Esophagus muscularis mucosa (tissue), 4 donors: ENCODE measurements at regions not wholly inside any gene's neighbourhood (a gene's known extent, or its start where the extent isn't known, plus 50 kb on each side); places are given as distances from the start of the nearest gene placed in this dataset.

ENCODE experiments used
- DNase-seq: peaks from one replicate; pipeline ENCODE4 v3.0.0-alpha.2; 2017; ENCODE audit errors: extremely low spot score
- H3K27ac ChIP-seq, 4 donors: fragments of 200-600 bp; sonication (generic); replicated peaks in 1 of 4; 1 replicate in 3 of 4; 2 replicates in 1 of 4; pipeline ENCODE4 v1.5.1; 2016 to 2019; ENCODE audit warnings: mild to moderate bottlenecking in 1 of 4
- H3K27me3 ChIP-seq, 4 donors: fragments of 200-600 bp; sonication (generic); one replicate each; pipeline versions ENCODE4 v1.5.1 to v1.6.0; 2016 to 2019
- H3K36me3 ChIP-seq, 4 donors: fragments of 200-600 bp; sonication (generic); one replicate each; pipeline ENCODE4 v1.5.1; 2016 to 2019
- H3K4me1 ChIP-seq, 4 donors: fragments of 200-600 bp; sonication (generic); one replicate each; pipeline ENCODE4 v1.5.1; 2016 to 2019
- H3K4me3 ChIP-seq, 4 donors: fragments of 200-600 bp; sonication (generic); 1 replicate in 2 of 4; 2 replicates in 2 of 4; pipeline ENCODE4 v1.5.1; 2016 to 2019; ENCODE audit warnings: mild to moderate bottlenecking in 4 of 4, moderate library complexity in 1 of 4
- H3K9me3 ChIP-seq, 4 donors: fragments of 200-600 bp; sonication (generic); 1 replicate in 3 of 4; 2 replicates in 1 of 4; pipeline ENCODE4 v1.5.1; 2016 to 2019
- EP300 ChIP-seq: sonication (generic); formaldehyde crosslinking; IDR thresholded peaks from one replicate; pipeline ENCODE4 v1.6.1; 2017; ENCODE audit warnings: antibody characterized with exemption
- POLR2A ChIP-seq: fragments of 450-650 bp; IDR thresholded peaks from one replicate; pipeline ENCODE4 v1.6.1; 2017; ENCODE audit warnings: antibody characterized with exemption, moderate library complexity, mild to moderate bottlenecking, low read depth
- POLR2AphosphoS5 ChIP-seq, 2 donors: sonication (generic); formaldehyde crosslinking; IDR thresholded peaks; one replicate each; pipeline ENCODE4 v1.6.1; 2017; ENCODE audit warnings: antibody characterized with exemption in 2 of 2
- WGBS: methylation state at CpG from one replicate; pipeline ENCODE4 v1.1.5; 2018; 5-methylcytosine and 5-hydroxymethylcytosine counted together
- intact Hi-C: fragments of 100-400 bp; cut with DNase I; formaldehyde crosslinking; loops from one replicate; pipeline ENCODE4 v1.15.1; 2023
- TF ChIP-seq, protein P1 (sequence below), 3 experiments: fragments of 200-600 bp in 2 of 3; fragments of 450-650 bp in 1 of 3; sonication (generic) in 2 of 3; IDR thresholded peaks; one replicate each; pipeline ENCODE4 v1.5.1; 2017 to 2019; ENCODE audit warnings: antibody characterized with exemption in 3 of 3, mild to moderate bottlenecking in 2 of 3, moderate library complexity in 1 of 3

DNA sequence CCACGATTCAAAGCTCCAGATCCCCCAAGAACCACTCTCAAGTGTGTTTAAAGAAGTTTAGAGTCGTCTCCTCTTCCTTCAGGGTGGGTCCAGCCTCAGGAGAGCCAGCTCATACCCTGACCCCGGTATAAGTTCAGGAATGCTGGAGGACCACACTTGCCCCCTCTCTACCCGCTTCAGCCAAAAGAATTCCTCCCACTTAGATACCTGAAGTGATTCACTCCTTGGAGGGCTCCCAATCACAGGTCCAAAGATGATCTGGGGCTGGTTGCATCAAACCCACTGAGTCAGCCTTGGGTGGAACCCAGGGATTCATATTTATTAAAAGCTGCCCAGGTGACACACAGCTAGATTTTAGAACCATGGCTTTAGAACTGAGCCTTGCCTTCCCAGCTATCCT, 133.5 kb upstream of the PARP11 start:
- Histone ChIP-seq H3K36me3 (no peaks in the 10 kb centered on the region), H3K9me3 (no peaks in the 10 kb centered on the region), H3K27me3 (peaks cover 0 to 5% (median 0%) of the 10 kb centered on the region in 4 donors), H3K27ac (no peak overlapping the region), H3K4me1 (no peaks in the 10 kb centered on the region), H3K4me3 (no peak overlapping the region)
- WGBS = 80% methylated on average over 4 of the region's 4 CpGs
- no peak for DNase-seq
- intact Hi-C loops = no loop called here
- TF ChIP-seq, protein P1, sequence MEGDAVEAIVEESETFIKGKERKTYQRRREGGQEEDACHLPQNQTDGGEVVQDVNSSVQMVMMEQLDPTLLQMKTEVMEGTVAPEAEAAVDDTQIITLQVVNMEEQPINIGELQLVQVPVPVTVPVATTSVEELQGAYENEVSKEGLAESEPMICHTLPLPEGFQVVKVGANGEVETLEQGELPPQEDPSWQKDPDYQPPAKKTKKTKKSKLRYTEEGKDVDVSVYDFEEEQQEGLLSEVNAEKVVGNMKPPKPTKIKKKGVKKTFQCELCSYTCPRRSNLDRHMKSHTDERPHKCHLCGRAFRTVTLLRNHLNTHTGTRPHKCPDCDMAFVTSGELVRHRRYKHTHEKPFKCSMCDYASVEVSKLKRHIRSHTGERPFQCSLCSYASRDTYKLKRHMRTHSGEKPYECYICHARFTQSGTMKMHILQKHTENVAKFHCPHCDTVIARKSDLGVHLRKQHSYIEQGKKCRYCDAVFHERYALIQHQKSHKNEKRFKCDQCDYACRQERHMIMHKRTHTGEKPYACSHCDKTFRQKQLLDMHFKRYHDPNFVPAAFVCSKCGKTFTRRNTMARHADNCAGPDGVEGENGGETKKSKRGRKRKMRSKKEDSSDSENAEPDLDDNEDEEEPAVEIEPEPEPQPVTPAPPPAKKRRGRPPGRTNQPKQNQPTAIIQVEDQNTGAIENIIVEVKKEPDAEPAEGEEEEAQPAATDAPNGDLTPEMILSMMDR (IDR thresholded peaks at IDR 0.05) = no peak
- no peak for TF ChIP-seq POLR2AphosphoS5 (IDR thresholded peaks at IDR 0.05)
- TF ChIP-seq POLR2A = no peak
- no peak for TF ChIP-seq EP300

DNA sequence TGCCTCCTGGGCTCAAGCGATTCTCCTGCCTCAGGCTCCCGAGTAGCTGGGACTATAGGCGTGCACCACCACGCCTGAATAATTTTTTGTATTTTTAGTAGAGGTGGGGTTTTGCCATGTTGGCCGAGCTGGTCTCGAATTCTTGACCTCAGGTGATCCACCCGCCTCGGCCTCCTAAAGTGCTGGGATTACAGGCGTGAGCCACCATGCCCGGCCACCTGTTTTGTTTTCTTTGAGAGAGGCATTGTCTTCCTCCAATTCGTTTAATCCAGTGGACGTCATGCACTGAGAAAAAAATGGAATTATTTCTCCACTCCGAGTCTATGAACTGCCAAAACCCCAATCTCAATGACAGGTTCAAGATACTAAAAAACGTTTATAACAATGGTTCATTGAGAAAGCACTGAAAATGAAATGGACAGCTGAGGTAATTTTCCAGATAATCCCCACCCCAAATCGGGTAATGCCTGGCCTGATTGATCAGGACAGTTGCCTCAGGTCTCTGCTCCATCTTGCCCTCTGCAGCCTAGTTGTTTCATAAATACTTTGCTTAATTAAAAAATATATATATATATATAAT, 132.7 kb upstream of the PARP11 start:
- no peak for DNase-seq
- intact Hi-C loops = no loop called here
- Histone ChIP-seq H3K36me3 (no peaks in the 10 kb centered on the region), H3K4me1 (no peaks in the 10 kb centered on the region), H3K27me3 (peaks cover 0 to 5% (median 0%) of the 10 kb centered on the region in 4 donors), H3K4me3 (no peak overlapping the region), H3K27ac (no peak overlapping the region), H3K9me3 (peaks cover 0 to 3% (median 0%) of the 10 kb centered on the region in 4 donors)
- TF ChIP-seq EP300 (no peak), POLR2A (no peak), POLR2AphosphoS5 (IDR thresholded peaks at IDR 0.05) (no peak)
- 92% methylated on average over 15 of the region's 15 CpGs for WGBS

DNA sequence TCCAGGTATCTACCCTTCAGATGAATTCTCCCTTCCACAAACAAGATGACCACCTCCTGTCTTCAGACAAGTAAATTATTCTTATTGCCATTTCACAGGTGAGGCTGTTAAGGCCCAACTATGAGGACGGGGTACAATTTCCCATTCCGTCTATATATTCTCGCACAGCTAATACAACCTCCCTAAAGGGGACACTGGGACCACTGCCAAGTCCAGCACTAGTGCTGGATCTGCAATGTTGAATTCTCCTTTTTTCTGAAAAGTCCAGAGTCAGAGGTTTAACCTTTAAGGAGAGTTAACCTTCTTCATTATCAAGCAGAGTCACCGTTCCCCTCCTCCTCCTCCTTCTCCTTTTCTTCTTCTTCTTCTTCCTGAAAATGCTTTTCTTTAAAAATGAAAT, 130.4 kb upstream of the PARP11 start:
- Histone ChIP-seq H3K4me3 (no peak overlapping the region), H3K9me3 (peaks cover 0 to 3% (median 0%) of the 10 kb centered on the region in 4 donors), H3K36me3 (no peaks in the 10 kb centered on the region), H3K4me1 (no peaks in the 10 kb centered on the region), H3K27ac (no peak overlapping the region), H3K27me3 (peaks cover 0 to 5% (median 0%) of the 10 kb centered on the region in 4 donors)
- DNase-seq = no peak
- no peak for TF ChIP-seq EP300
- TF ChIP-seq, protein P1 (IDR thresholded peaks at IDR 0.05) = no peak
- TF ChIP-seq POLR2A = no peak
- no peak for TF ChIP-seq POLR2AphosphoS5 (IDR thresholded peaks at IDR 0.05)
- intact Hi-C loops = no loop called here
- WGBS = 80% methylated on average over 4 of the region's 4 CpGs

DNA sequence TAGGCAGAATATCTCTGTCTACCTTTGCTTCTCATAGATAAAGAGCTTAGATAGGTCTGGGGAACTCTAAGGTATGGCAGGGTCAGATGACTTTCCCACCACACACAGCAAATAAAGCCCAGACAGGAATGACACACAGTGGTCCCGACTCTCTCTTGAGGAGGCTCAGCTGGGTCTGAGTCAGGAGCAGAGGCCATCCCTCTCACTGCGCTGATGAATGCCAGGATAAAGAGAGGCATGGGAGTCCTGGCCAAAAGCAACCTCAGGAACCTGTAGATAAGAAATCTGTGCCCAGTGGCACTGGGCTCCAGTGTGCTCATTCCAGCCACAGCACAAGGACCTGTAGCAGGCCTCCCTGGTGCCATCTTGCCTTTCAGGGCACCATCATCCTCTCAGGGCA, 129.4 kb upstream of the PARP11 start:
- no peak overlapping the region for H3K27ac ChIP-seq
- TF ChIP-seq POLR2A (no peak), POLR2AphosphoS5 (IDR thresholded peaks at IDR 0.05) (no peak), EP300 (no peak)
- TF ChIP-seq, protein P1 (IDR thresholded peaks at IDR 0.05) = no peak
- H3K4me3 ChIP-seq = no peak overlapping the region
- no peaks in the 10 kb centered on the region for H3K4me1 ChIP-seq
- peak; percentile 72 for DNase-seq
- intact Hi-C loops = no loop called here
- H3K27me3 ChIP-seq = peaks cover 0 to 5% (median 0%) of the 10 kb centered on the region in 4 donors
- H3K36me3 ChIP-seq = no peaks in the 10 kb centered on the region
- H3K9me3 ChIP-seq = peaks cover 0 to 3% (median 0%) of the 10 kb centered on the region in 4 donors
- WGBS = 82% methylated on average over 2 of the region's 2 CpGs

DNA sequence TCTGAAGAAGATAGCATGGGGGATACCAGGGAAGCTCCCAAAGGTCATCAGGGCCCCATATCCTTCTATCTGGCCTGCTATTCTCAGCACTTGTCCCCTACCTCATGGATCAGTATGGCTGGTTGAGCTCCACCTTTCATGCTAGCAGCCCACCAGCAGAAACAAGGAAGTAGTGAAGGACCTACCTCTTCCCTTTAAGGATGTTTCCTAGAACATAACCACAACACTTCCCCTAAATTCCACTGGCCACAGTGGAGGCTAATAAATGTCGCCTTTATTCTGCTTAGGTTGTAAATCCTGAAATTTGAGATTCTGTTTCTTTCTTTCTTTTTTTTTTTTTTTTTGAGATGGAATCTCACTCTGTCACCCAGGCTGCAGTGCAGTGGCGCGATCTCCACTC, 128.6 kb upstream of the PARP11 start:
- peaks cover 0 to 5% (median 0%) of the 10 kb centered on the region in 4 donors for H3K27me3 ChIP-seq
- H3K27ac ChIP-seq = no peak overlapping the region
- H3K36me3 ChIP-seq = no peaks in the 10 kb centered on the region
- 90% methylated on average over 3 of the region's 3 CpGs for WGBS
- H3K4me3 ChIP-seq = no peak overlapping the region
- no peak for DNase-seq
- no peaks in the 10 kb centered on the region for H3K4me1 ChIP-seq
- TF ChIP-seq, protein P1 (IDR thresholded peaks at IDR 0.05) = no peak
- no peak for TF ChIP-seq POLR2A
- TF ChIP-seq POLR2AphosphoS5 (IDR thresholded peaks at IDR 0.05) = no peak
- TF ChIP-seq EP300 = no peak
- peaks cover 0 to 3% (median 0%) of the 10 kb centered on the region in 4 donors for H3K9me3 ChIP-seq
- intact Hi-C loops = no loop called here
